PC-9 (cell line): ENCODE measurements at regions not wholly inside any gene's neighbourhood (a gene's known extent, or its start where the extent isn't known, plus 50 kb on each side); places are given as distances from the start of the nearest gene placed in this dataset.

ENCODE experiments used
- BruUV-seq: library from RNA; stranded (reverse); fragments of 400-500 nt; replicated peaks from 2 replicates; lab custom pipeline; 2021; lab: Mats Ljungman, UMichigan
- CTCF ChIA-PET: fragments of 300-600 bp; sonication (Branson Sonifier 250); formaldehyde crosslinking; loops from one replicate; lab custom pipeline; 2022; ENCODE audit warnings: antibody characterized with exemption; lab: Charles Lee
- POLR2A ChIA-PET: fragments of 300-600 bp; sonication (Branson Sonifier 250); formaldehyde crosslinking; loops from one replicate; lab custom pipeline; 2022; ENCODE audit warnings: antibody characterized with exemption; ENCODE audit not compliant: unreplicated experiment; lab: Charles Lee
- DNase-seq, 2 experiments: peaks; one replicate each; pipeline versions ENCODE4 v3.0.0 to v3.0.0-alpha.2; 2015 to 2022; ENCODE audit warnings: mixed read lengths in 1 of 2
- H2AFZ ChIP-seq: fragments of 200-600 bp; sonication (generic); 2 replicates; pipeline ENCODE4 v1.8.1; 2017; ENCODE audit warnings: antibody characterized with exemption
- H3F3A ChIP-seq: fragments of 200-600 bp; sonication (generic); 2 replicates; pipeline ENCODE4 v1.8.1; 2017; ENCODE audit warnings: antibody characterized with exemption, mild to moderate bottlenecking, low read depth; ENCODE audit not compliant: insufficient read depth
- H3K27ac ChIP-seq: fragments of 200-600 bp; sonication (generic); 2 replicates; pipeline ENCODE4 v1.6.1; 2016; ENCODE audit warnings: mixed run types
- H3K27me3 ChIP-seq: fragments of 200-600 bp; sonication (generic); 2 replicates; pipeline ENCODE4 v1.6.1; 2016; ENCODE audit warnings: low read depth, mixed run types; ENCODE audit not compliant: insufficient read depth
- H3K36me3 ChIP-seq: fragments of 200-600 bp; sonication (generic); 2 replicates; pipeline ENCODE4 v1.6.1; 2016; ENCODE audit warnings: low read depth, mixed run types
- H3K4me1 ChIP-seq: fragments of 200-600 bp; sonication (generic); replicated peaks from 2 replicates; pipeline ENCODE4 v1.6.1; 2016; ENCODE audit warnings: mixed run types; ENCODE audit not compliant: insufficient read depth
- H3K4me2 ChIP-seq: fragments of 200-600 bp; sonication (generic); 2 replicates; pipeline ENCODE4 v1.6.1; 2017; ENCODE audit warnings: mixed run types
- H3K4me3 ChIP-seq: fragments of 200-600 bp; sonication (generic); 2 replicates; pipeline ENCODE4 v1.6.1; 2016; ENCODE audit warnings: mixed run types
- H3K79me2 ChIP-seq: fragments of 200-600 bp; sonication (generic); 2 replicates; pipeline ENCODE4 v1.6.1; 2017; ENCODE audit warnings: low read depth, mixed run types
- H3K9me2 ChIP-seq: fragments of 200-600 bp; sonication (generic); 2 replicates; pipeline ENCODE4 v1.8.1; 2017; ENCODE audit warnings: mild to moderate bottlenecking; ENCODE audit not compliant: insufficient read depth
- H3K9me3 ChIP-seq: fragments of 200-600 bp; sonication (generic); 2 replicates; pipeline ENCODE4 v1.8.1; 2016; ENCODE audit warnings: low read depth; ENCODE audit not compliant: insufficient read depth
- H4K20me1 ChIP-seq: fragments of 200-600 bp; sonication (generic); 2 replicates; pipeline ENCODE4 v1.8.1; 2017; ENCODE audit not compliant: insufficient read depth
- CTCF ChIP-seq: fragments of 200-600 bp; sonication (generic); conservative IDR thresholded peaks from 2 replicates; pipeline ENCODE4 v1.6.1; 2017; ENCODE audit warnings: mixed run types, antibody characterized with exemption, mild to moderate bottlenecking, moderate library complexity
- EZH2 ChIP-seq: fragments of 200-600 bp; sonication (generic); IDR thresholded peaks from 2 replicates; pipeline ENCODE4 v1.8.0; 2017; ENCODE audit warnings: antibody characterized with exemption, low read depth
- intact Hi-C: fragments of 100-400 bp; cut with micrococcal nuclease; formaldehyde crosslinking; loops from one replicate; pipeline ENCODE4 v1.10.0; 2022; ENCODE audit not compliant: unreplicated experiment

GRCh38 chr13:68984688-68985319, 1122.8 kb upstream of the ATXN8OS start:
- Histone ChIP-seq H3K9me2 (no peaks in the 10 kb centered on the region), H3K4me2 (no peak overlapping the region), H4K20me1 (no peaks in the 10 kb centered on the region), H3K4me3 (no peak overlapping the region), H3F3A (no peaks in the 10 kb centered on the region), H3K4me1 (no peaks in the 10 kb centered on the region), H3K27ac (no peak overlapping the region), H3K9me3 (no peaks in the 10 kb centered on the region), H3K27me3 (no peaks in the 10 kb centered on the region), H3K79me2 (no peaks in the 10 kb centered on the region), H3K36me3 (no peaks in the 10 kb centered on the region), H2AFZ (no peak overlapping the region)
- ChIA-PET POLR2A (no interaction called here), CTCF (no interaction called here)
- BruUV-seq: no TSS peak
- TF ChIP-seq CTCF (no peak), EZH2 (no peak)
- DNase-seq: no peak
- intact Hi-C loops: no loop called here

- ChIA-PET CTCF (interaction anchor here (1.1 kb wide), 1 partner anchor 8 kb away, joined by 3 read pairs; no protein-coding TSS in a partner anchor), POLR2A (interaction anchor here (0.6 kb wide), 1 partner anchor 100 kb away, joined by 8 read pairs; no protein-coding TSS in a partner anchor)
- Histone ChIP-seq H3K4me3 (no peak overlapping the region), H2AFZ (no peak overlapping the region), H3K9me2 (no peaks in the 10 kb centered on the region), H3K9me3 (no peaks in the 10 kb centered on the region), H3K27me3 (no peaks in the 10 kb centered on the region), H4K20me1 (no peaks in the 10 kb centered on the region), H3K27ac (no peak overlapping the region), H3K4me1 (no peaks in the 10 kb centered on the region), H3K36me3 (no peaks in the 10 kb centered on the region), H3K79me2 (no peaks in the 10 kb centered on the region), H3F3A (no peaks in the 10 kb centered on the region), H3K4me2 (no peak overlapping the region)
- DNase-seq: no peak
- intact Hi-C loops: no loop called here
- BruUV-seq: no TSS peak
- TF ChIP-seq CTCF (no peak), EZH2 (no peak)
Observed at GRCh38 chr13:68982961-68983619, 1124.5 kb upstream of the ATXN8OS start.

- POLR2A ChIA-PET: no interaction called here
- Histone ChIP-seq H3K9me2 (no peaks in the 10 kb centered on the region), H3K4me1 (no peaks in the 10 kb centered on the region), H3K4me3 (no peak overlapping the region), H4K20me1 (no peaks in the 10 kb centered on the region), H3F3A (no peaks in the 10 kb centered on the region; the same call in 1 of the 2 replicates), H2AFZ (no peak overlapping the region), H3K79me2 (no peaks in the 10 kb centered on the region), H3K9me3 (no peaks in the 10 kb centered on the region), H3K27ac (no peak overlapping the region), H3K36me3 (no peaks in the 10 kb centered on the region), H3K4me2 (no peak overlapping the region), H3K27me3 (no peaks in the 10 kb centered on the region)
- intact Hi-C loops: no loop called here
- CTCF ChIA-PET: no interaction called here
- DNase-seq: no peak
- no TSS peak for BruUV-seq
- no peak for TF ChIP-seq CTCF
Observed at GRCh38 chr13:68976287-68976686, 1131.3 kb upstream of the ATXN8OS start.
